HepG2 (cell line): ENCODE measurements at regions not wholly inside any gene's neighbourhood (a gene's known extent, or its start where the extent isn't known, plus 50 kb on each side); places are given as distances from the start of the nearest gene placed in this dataset.

Experiments used
- ATAC-seq: fragments of 200-7000 bp; cut with Tn5 transposase; 3 replicates; pipeline ENCODE4 v1.9.1; 2020; ENCODE audit warnings: mild to moderate bottlenecking, moderate library complexity
- BruUV-seq: library from RNA; stranded (reverse); fragments of 400-500 nt; replicated peaks from 2 replicates; lab custom pipeline; 2021; lab: Mats Ljungman, UMichigan
- CTCF ChIA-PET: fragments of 300-600 bp; formaldehyde crosslinking; extraction: SDS; loops from one replicate; lab custom pipeline; 2021; ENCODE audit warnings: low total read pairs, inconsistent platforms, low intra/inter-chr PET ratio; lab: Yijun Ruan, JAX
- POLR2A ChIA-PET: fragments of 350-600 bp; sonication (Branson Sonifier 250); formaldehyde crosslinking; loops from one replicate; lab custom pipeline; 2020; ENCODE audit warnings: antibody characterized with exemption, inconsistent platforms; lab: Yijun Ruan, JAX
- DNase-seq: peaks from one replicate; pipeline ENCODE4 v3.0.0-alpha.2; 2015; ENCODE audit warnings: low spot score
- FAIRE-seq: peaks from 3 replicates; lab custom pipeline; 2011; peaks lifted over from hg19 to GRCh38; lab: Jason Lieb, UNC
- H2AFZ ChIP-seq: one replicate; pipeline ENCODE4 v1.6.1; 2011; ENCODE audit warnings: low read length, inconsistent platforms
- H3K27ac ChIP-seq: fragments of 300-600 bp; 3 replicates; pipeline ENCODE4 v1.8.0; 2011; ENCODE audit warnings: mixed run types, mild to moderate bottlenecking, mixed read lengths, low read length, inconsistent platforms; ENCODE audit not compliant: insufficient read depth; ENCODE audit errors: extremely low read length
- H3K27me3 ChIP-seq, 2 experiments: fragments of 200-600 bp in 1 of 2; 2 replicates in 1 of 2; 3 replicates in 1 of 2; pipeline versions ENCODE4 v1.6.0 to v1.8.0; 2011; ENCODE audit warnings: low read length in 2 of 2, mild to moderate bottlenecking in 2 of 2, moderate library complexity in 2 of 2, inconsistent platforms in 1 of 2; ENCODE audit not compliant: insufficient read depth in 2 of 2, control insufficient read depth in 1 of 2
- H3K36me3 ChIP-seq, 2 experiments: fragments of 200-600 bp in 1 of 2; replicated peaks in 1 of 2; 2 replicates in 1 of 2; 3 replicates in 1 of 2; pipeline versions ENCODE4 v1.5.1 to v1.8.0; 2011; ENCODE audit warnings: low read length in 2 of 2, inconsistent platforms in 1 of 2; ENCODE audit not compliant: insufficient read depth in 2 of 2, control insufficient read depth in 1 of 2
- H3K4me1 ChIP-seq: 2 replicates; pipeline ENCODE4 v1.5.1; 2012; ENCODE audit warnings: low read length, inconsistent platforms; ENCODE audit not compliant: insufficient read depth
- H3K4me2 ChIP-seq: 2 replicates; pipeline ENCODE4 v1.6.0; 2011; ENCODE audit warnings: low read depth, low read length, inconsistent platforms
- H3K4me3 ChIP-seq, 3 experiments: fragments of 200-600 bp in 1 of 3; sonication (generic), shearing (Covaris generic) in 1 of 3; replicated peaks in 1 of 3; 2 replicates each; pipeline ENCODE4 v1.5.1; 2011 to 2016; ENCODE audit warnings: low read length in 3 of 3, inconsistent platforms in 2 of 3, low read depth in 2 of 3, mild to moderate bottlenecking in 2 of 3, control low read depth in 1 of 3, mixed read lengths in 1 of 3; ENCODE audit not compliant: insufficient read depth in 1 of 3
- H3K79me2 ChIP-seq: one replicate; pipeline ENCODE4 v1.6.1; 2011; ENCODE audit warnings: low read length, inconsistent platforms; ENCODE audit not compliant: insufficient read depth
- H3K9ac ChIP-seq: 2 replicates; pipeline ENCODE4 v1.6.0; 2011; ENCODE audit warnings: mild to moderate bottlenecking, low read depth, low read length, inconsistent platforms; ENCODE audit not compliant: insufficient read depth
- H3K9me3 ChIP-seq: 2 replicates; pipeline ENCODE4 v1.5.1; 2012; ENCODE audit warnings: mild to moderate bottlenecking, low read length
- H4K20me1 ChIP-seq: 2 replicates; pipeline ENCODE4 v1.6.0; 2011; ENCODE audit warnings: inconsistent platforms, mild to moderate bottlenecking, low read length, moderate library complexity; ENCODE audit not compliant: insufficient read depth
- ADNP ChIP-seq: sonication (generic); formaldehyde crosslinking; IDR thresholded peaks from 2 replicates; pipeline ENCODE4 v1.4.0; 2020; ENCODE audit warnings: missing genetic modification reagents
- ATF7-NPFF ChIP-seq: sonication (generic); formaldehyde crosslinking; IDR thresholded peaks from 2 replicates; pipeline ENCODE4 v1.8.1; 2023; ENCODE audit warnings: mild to moderate bottlenecking, low read depth, missing genetic modification reagents, moderate library complexity
- HNF1A ChIP-seq, 2 experiments: sonication (generic) in 1 of 2; formaldehyde crosslinking in 1 of 2; IDR thresholded peaks; 2 replicates each; pipeline versions ENCODE4 v1.4.0 to v1.6.1; 2016 to 2020; ENCODE audit warnings: borderline replicate concordance in 1 of 2, low read depth in 1 of 2, mild to moderate bottlenecking in 1 of 2, missing genetic modification reagents in 1 of 2
- MYC ChIP-seq: sonication (generic); formaldehyde crosslinking; IDR thresholded peaks from 2 replicates; pipeline ENCODE4 v1.9.0; 2021; ENCODE audit warnings: missing genetic modification reagents, borderline replicate concordance
- TAF15 ChIP-seq: fragments of 200-400 bp; formaldehyde crosslinking; IDR thresholded peaks from one replicate; pipeline ENCODE4 v1.6.1; 2018; ENCODE audit warnings: mild to moderate bottlenecking, low read depth, low read length; ENCODE audit not compliant: poor library complexity, severe bottlenecking
- ZNF563 ChIP-seq: sonication (generic); formaldehyde crosslinking; IDR thresholded peaks from 2 replicates; pipeline ENCODE4 v1.8.0; 2022; ENCODE audit warnings: mild to moderate bottlenecking, moderate library complexity, missing genetic modification reagents
- WGBS: methylation state at CpG from one replicate; pipeline ENCODE4 v1.1.6; 2017; ENCODE audit warnings: low lambda C conversion rate; 5-methylcytosine and 5-hydroxymethylcytosine counted together
- in situ Hi-C: cut with HindIII; loops from 2 replicates; pipeline ENCODE4 v1.10.0; 2017; ENCODE audit warnings: low pct_unique_long_range_greater_than_20kb; ENCODE audit not compliant: extremely low pct_ligation_motif_present
- intact Hi-C: fragments of 100-400 bp; cut with micrococcal nuclease; formaldehyde crosslinking; loops from one replicate; pipeline ENCODE4 v1.10.0; 2022; ENCODE audit not compliant: unreplicated experiment
- TF ChIP-seq, protein P1 (sequence below): sonication (generic); formaldehyde crosslinking; IDR thresholded peaks from 2 replicates; pipeline ENCODE4 v1.5.1; 2020; ENCODE audit warnings: mild to moderate bottlenecking, missing genetic modification reagents, borderline replicate concordance
- TF ChIP-seq, protein P2 (sequence below): sonication (generic); formaldehyde crosslinking; IDR thresholded peaks from 2 replicates; pipeline ENCODE4 v1.4.0; 2020; ENCODE audit warnings: low read depth, mild to moderate bottlenecking, missing genetic modification reagents
- TF ChIP-seq, protein P3 (sequence below): IDR thresholded peaks from 2 replicates; pipeline ENCODE4 v1.6.1; 2018; ENCODE audit warnings: missing genetic modification reagents, mild to moderate bottlenecking, missing compliant biosample characterization

DNA sequence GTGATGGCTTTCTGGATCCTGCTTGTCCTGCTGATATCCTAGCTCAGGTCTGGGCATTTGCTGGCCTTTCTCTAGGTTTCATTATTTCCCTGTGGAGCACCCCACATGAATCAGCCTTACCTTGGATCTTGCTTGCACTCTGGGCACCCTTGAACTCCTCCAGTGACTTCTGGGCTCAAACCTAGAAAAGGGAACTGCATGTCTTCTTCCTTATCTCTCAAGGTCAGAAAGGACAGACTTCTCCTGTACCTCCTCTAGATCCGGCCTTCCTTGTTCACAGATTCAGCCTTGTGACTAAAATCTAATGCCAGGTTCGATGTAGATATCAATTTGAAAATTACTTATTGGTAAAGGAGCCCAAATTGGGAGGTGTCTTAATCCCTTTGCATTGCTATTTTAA is 267.9 kb downstream of the PARP8 start:
- ChIA-PET POLR2A (no interaction called here), CTCF (no interaction called here)
- Histone ChIP-seq H4K20me1 (no peaks in the 10 kb centered on the region), H3K4me1 (no peaks in the 10 kb centered on the region), H3K4me2 (no peak overlapping the region), H3K4me3 (no peak overlapping the region), H2AFZ (no peak overlapping the region), H3K9me3 (no peaks in the 10 kb centered on the region), H3K27ac (no peak overlapping the region), H3K79me2 (no peaks in the 10 kb centered on the region), H3K36me3 (no peaks in the 10 kb centered on the region), H3K9ac (no peak overlapping the region), H3K27me3 (no peaks in the 10 kb centered on the region)
- ATAC-seq: no peak
- no peak for FAIRE-seq
- BruUV-seq: no TSS peak
- in situ Hi-C loops (no loop called here), intact Hi-C loops (no loop called here)
- WGBS: 0% methylated on average over 2 of the region's 2 CpGs
- DNase-seq: no peak
- TF ChIP-seq ATF7-NPFF (CRISPR knock-in tag): no peak
- TF ChIP-seq, protein P1, sequence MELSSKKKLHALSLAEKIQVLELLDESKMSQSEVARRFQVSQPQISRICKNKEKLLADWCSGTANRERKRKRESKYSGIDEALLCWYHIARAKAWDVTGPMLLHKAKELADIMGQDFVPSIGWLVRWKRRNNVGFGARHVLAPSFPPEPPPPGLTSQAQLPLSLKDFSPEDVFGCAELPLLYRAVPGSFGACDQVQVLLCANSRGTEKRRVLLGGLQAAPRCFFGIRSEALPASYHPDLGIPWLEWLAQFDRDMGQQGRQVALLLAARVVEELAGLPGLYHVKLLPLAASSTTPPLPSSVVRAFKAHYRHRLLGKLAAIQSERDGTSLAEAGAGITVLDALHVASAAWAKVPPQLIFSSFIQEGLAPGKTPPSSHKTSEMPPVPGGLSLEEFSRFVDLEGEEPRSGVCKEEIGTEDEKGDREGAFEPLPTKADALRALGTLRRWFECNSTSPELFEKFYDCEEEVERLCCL: no peak

- no peaks in the 10 kb centered on the region; a peak in 1 of 5 replicates for H3K27me3 ChIP-seq
- no CpG with 5 or more reads among the region's 2 CpGs for WGBS
- POLR2A ChIA-PET: no interaction called here
- no peak overlapping the region for H3K9ac ChIP-seq
- no peak overlapping the region for H3K27ac ChIP-seq
- in situ Hi-C loops: no loop called here
- H3K9me3 ChIP-seq: no peaks in the 10 kb centered on the region
- H3K4me3 ChIP-seq: no peak overlapping the region
- FAIRE-seq (no peak), ATAC-seq (no peak), DNase-seq (no peak)
- H3K4me1 ChIP-seq: no peaks in the 10 kb centered on the region
- no TSS peak for BruUV-seq
- no peaks in the 10 kb centered on the region for H4K20me1 ChIP-seq
- intact Hi-C loops: loop anchor here (10.0 kb wide), 1 partner anchor 260 kb away; no protein-coding TSS in a partner anchor
- CTCF ChIA-PET: no interaction called here
- no peak overlapping the region for H3K4me2 ChIP-seq
- H3K79me2 ChIP-seq: no peaks in the 10 kb centered on the region
- no peak overlapping the region for H2AFZ ChIP-seq
- H3K36me3 ChIP-seq: no peaks in the 10 kb centered on the region
- no peak for TF ChIP-seq TAF15
- no peak for TF ChIP-seq ADNP (CRISPR knock-in tag)
- TF ChIP-seq, protein P2, sequence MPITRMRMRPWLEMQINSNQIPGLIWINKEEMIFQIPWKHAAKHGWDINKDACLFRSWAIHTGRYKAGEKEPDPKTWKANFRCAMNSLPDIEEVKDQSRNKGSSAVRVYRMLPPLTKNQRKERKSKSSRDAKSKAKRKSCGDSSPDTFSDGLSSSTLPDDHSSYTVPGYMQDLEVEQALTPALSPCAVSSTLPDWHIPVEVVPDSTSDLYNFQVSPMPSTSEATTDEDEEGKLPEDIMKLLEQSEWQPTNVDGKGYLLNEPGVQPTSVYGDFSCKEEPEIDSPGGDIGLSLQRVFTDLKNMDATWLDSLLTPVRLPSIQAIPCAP (CRISPR knock-in tag): no peak
- TF ChIP-seq MYC (CRISPR knock-in tag): no peak
- TF ChIP-seq ZNF563 (CRISPR knock-in tag): no peak
- TF ChIP-seq, protein P3, sequence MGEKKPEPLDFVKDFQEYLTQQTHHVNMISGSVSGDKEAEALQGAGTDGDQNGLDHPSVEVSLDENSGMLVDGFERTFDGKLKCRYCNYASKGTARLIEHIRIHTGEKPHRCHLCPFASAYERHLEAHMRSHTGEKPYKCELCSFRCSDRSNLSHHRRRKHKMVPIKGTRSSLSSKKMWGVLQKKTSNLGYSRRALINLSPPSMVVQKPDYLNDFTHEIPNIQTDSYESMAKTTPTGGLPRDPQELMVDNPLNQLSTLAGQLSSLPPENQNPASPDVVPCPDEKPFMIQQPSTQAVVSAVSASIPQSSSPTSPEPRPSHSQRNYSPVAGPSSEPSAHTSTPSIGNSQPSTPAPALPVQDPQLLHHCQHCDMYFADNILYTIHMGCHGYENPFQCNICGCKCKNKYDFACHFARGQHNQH: no peak
- no peak for TF ChIP-seq HNF1A (IDR thresholded peaks at IDR 0.05; ENCODE audit: low read depth)
- TF ChIP-seq HNF1A (CRISPR knock-in tag; IDR thresholded peaks at IDR 0.05; ENCODE audit: borderline replicate concordance): no peak
These were observed 278.7 kb downstream of the PARP8 start for GRCh38 chr5:50945139-50945538.
